ENCODE measurements at regions not wholly inside any gene's neighbourhood (a gene's known extent, or its start where the extent isn't known, plus 50 kb on each side); places are given as distances from the start of the nearest gene placed in this dataset.

- Histone ChIP-seq H3K4me1 (ENCODE audit: insufficient read depth) (no peaks in the 10 kb centered on the region), H2AFZ (no peak overlapping the region), H3K27me3 (replicated peaks; ENCODE audit: insufficient read depth) (no peaks in the 10 kb centered on the region), H3K4me2 (ENCODE audit: unreplicated experiment) (no peak overlapping the region), H3F3A (ENCODE audit: insufficient read depth) (no peaks in the 10 kb centered on the region), H4K20me1 (ENCODE audit: insufficient read depth) (no peaks in the 10 kb centered on the region), H3K9me3 (ENCODE audit: low read depth) (no peaks in the 10 kb centered on the region), H3K36me3 (ENCODE audit: low read depth) (no peaks in the 10 kb centered on the region), H3K27ac (no peak overlapping the region), H3K4me3 (no peak overlapping the region), H3K9ac (no peak overlapping the region), H3K79me2 (ENCODE audit: insufficient read depth) (no peaks in the 10 kb centered on the region), H3K9me2 (ENCODE audit: insufficient read depth) (no peaks in the 10 kb centered on the region)
- 37 to 43% methylated on average over 2 of the region's 2 CpGs for WGBS, 2 experiments (ENCODE audit: low coverage in 1 of 2, low lambda C conversion rate in 2 of 2, missing lambda C conversion rate in 2 of 2)
- DNase-seq, result no peak
- in situ Hi-C loops (cut with MboI), result no loop called here
- no peak for TF ChIP-seq EZH2phosphoT487 (IDR thresholded peaks at IDR 0.05; ENCODE audit: insufficient read depth, low read depth)
- no peak for TF ChIP-seq EZH2 (IDR thresholded peaks at IDR 0.05; ENCODE audit: insufficient read depth, poor library complexity, severe bottlenecking)
Observed at GRCh38 chr3:18782191-18782590, 357.1 kb upstream of the SATB1 start.

GRCh38 chr3:18780959-18781358 lies 355.8 kb upstream of the SATB1 start:
- Histone ChIP-seq H3K36me3 (ENCODE audit: low read depth) (no peaks in the 10 kb centered on the region), H2AFZ (no peak overlapping the region), H3F3A (ENCODE audit: insufficient read depth) (no peaks in the 10 kb centered on the region), H3K79me2 (ENCODE audit: insufficient read depth) (no peaks in the 10 kb centered on the region), H3K4me2 (ENCODE audit: unreplicated experiment) (no peak overlapping the region), H3K9ac (no peak overlapping the region), H3K27ac (no peak overlapping the region), H4K20me1 (ENCODE audit: insufficient read depth) (no peaks in the 10 kb centered on the region), H3K9me3 (ENCODE audit: low read depth) (no peaks in the 10 kb centered on the region), H3K27me3 (replicated peaks; ENCODE audit: insufficient read depth) (no peaks in the 10 kb centered on the region), H3K9me2 (ENCODE audit: insufficient read depth) (no peaks in the 10 kb centered on the region), H3K4me3 (no peak overlapping the region), H3K4me1 (ENCODE audit: insufficient read depth) (no peaks in the 10 kb centered on the region)
- in situ Hi-C loops (cut with MboI), result no loop called here
- WGBS, 2 experiments (ENCODE audit: low coverage in 1 of 2, low lambda C conversion rate in 2 of 2, missing lambda C conversion rate in 2 of 2), result 46 to 60% methylated on average over 3 of the region's 3 CpGs
- no peak for DNase-seq
- no peak for TF ChIP-seq EZH2phosphoT487 (IDR thresholded peaks at IDR 0.05; ENCODE audit: insufficient read depth, low read depth)
- no peak for TF ChIP-seq EZH2 (IDR thresholded peaks at IDR 0.05; ENCODE audit: insufficient read depth, poor library complexity, severe bottlenecking)

- H3K79me2 ChIP-seq (ENCODE audit: insufficient read depth), result no peaks in the 10 kb centered on the region
- no peaks in the 10 kb centered on the region for H3K36me3 ChIP-seq (ENCODE audit: low read depth)
- H4K20me1 ChIP-seq (ENCODE audit: insufficient read depth), result no peaks in the 10 kb centered on the region
- no peaks in the 10 kb centered on the region for H3K27me3 ChIP-seq (replicated peaks; ENCODE audit: insufficient read depth)
- no peak overlapping the region for H3K4me2 ChIP-seq (ENCODE audit: unreplicated experiment)
- H3K27ac ChIP-seq, result no peak overlapping the region
- no peak overlapping the region for H3K4me3 ChIP-seq
- no peak for TF ChIP-seq EZH2 (IDR thresholded peaks at IDR 0.05; ENCODE audit: insufficient read depth, poor library complexity, severe bottlenecking)
- DNase-seq, result no peak
- H3K9ac ChIP-seq, result no peak overlapping the region
- no peaks in the 10 kb centered on the region for H3K4me1 ChIP-seq (ENCODE audit: insufficient read depth)
- H3K9me2 ChIP-seq (ENCODE audit: insufficient read depth), result no peaks in the 10 kb centered on the region
- no peaks in the 10 kb centered on the region for H3K9me3 ChIP-seq (ENCODE audit: low read depth)
- in situ Hi-C loops (cut with MboI), result no loop called here
- no peak overlapping the region for H2AFZ ChIP-seq
- 35 to 36% methylated on average over 2 of the region's 2 CpGs for WGBS, 2 experiments (ENCODE audit: low coverage in 1 of 2, low lambda C conversion rate in 2 of 2, missing lambda C conversion rate in 2 of 2)
- no peaks in the 10 kb centered on the region for H3F3A ChIP-seq (ENCODE audit: insufficient read depth)
Observed at GRCh38 chr3:18779704-18780103, 354.6 kb upstream of the SATB1 start.

- WGBS, 2 experiments (ENCODE audit: low coverage in 1 of 2, low lambda C conversion rate in 2 of 2, missing lambda C conversion rate in 2 of 2), result 24 to 30% methylated on average over 2 of the region's 2 CpGs
Observed at GRCh38 chr3:18778598-18778997, 353.5 kb upstream of the SATB1 start.

GRCh38 chr3:18778094-18778493 lies 353.0 kb upstream of the SATB1 start:
- Histone ChIP-seq H3K27ac (no peak overlapping the region), H3K9me3 (ENCODE audit: low read depth) (no peaks in the 10 kb centered on the region), H3K9ac (no peak overlapping the region), H3K79me2 (ENCODE audit: insufficient read depth) (no peaks in the 10 kb centered on the region), H3F3A (ENCODE audit: insufficient read depth) (no peaks in the 10 kb centered on the region), H2AFZ (no peak overlapping the region), H3K4me3 (no peak overlapping the region), H3K36me3 (ENCODE audit: low read depth) (no peaks in the 10 kb centered on the region), H3K9me2 (ENCODE audit: insufficient read depth) (no peaks in the 10 kb centered on the region), H3K4me2 (ENCODE audit: unreplicated experiment) (no peak overlapping the region), H3K27me3 (replicated peaks; ENCODE audit: insufficient read depth) (no peaks in the 10 kb centered on the region), H4K20me1 (ENCODE audit: insufficient read depth) (no peaks in the 10 kb centered on the region), H3K4me1 (ENCODE audit: insufficient read depth) (no peaks in the 10 kb centered on the region)
- DNase-seq, result no peak
- in situ Hi-C loops (cut with MboI), result no loop called here
- TF ChIP-seq EZH2 (IDR thresholded peaks at IDR 0.05; ENCODE audit: insufficient read depth, poor library complexity, severe bottlenecking) (no peak), EZH2phosphoT487 (IDR thresholded peaks at IDR 0.05; ENCODE audit: insufficient read depth, low read depth) (no peak)

More at GRCh38 chr3:18778598-18778997, 353.5 kb upstream of the SATB1 start:
- Histone ChIP-seq H3K4me2 (ENCODE audit: unreplicated experiment) (no peak overlapping the region), H4K20me1 (ENCODE audit: insufficient read depth) (no peaks in the 10 kb centered on the region), H2AFZ (no peak overlapping the region), H3F3A (ENCODE audit: insufficient read depth) (no peaks in the 10 kb centered on the region), H3K36me3 (ENCODE audit: low read depth) (no peaks in the 10 kb centered on the region), H3K27me3 (replicated peaks; ENCODE audit: insufficient read depth) (no peaks in the 10 kb centered on the region), H3K9me3 (ENCODE audit: low read depth) (no peaks in the 10 kb centered on the region), H3K9ac (no peak overlapping the region), H3K4me1 (ENCODE audit: insufficient read depth) (no peaks in the 10 kb centered on the region), H3K27ac (no peak overlapping the region), H3K4me3 (no peak overlapping the region), H3K79me2 (ENCODE audit: insufficient read depth) (no peaks in the 10 kb centered on the region), H3K9me2 (ENCODE audit: insufficient read depth) (no peaks in the 10 kb centered on the region)
- DNase-seq, result no peak
- in situ Hi-C loops (cut with MboI), result no loop called here
- TF ChIP-seq EZH2 (IDR thresholded peaks at IDR 0.05; ENCODE audit: insufficient read depth, poor library complexity, severe bottlenecking) (no peak), EZH2phosphoT487 (IDR thresholded peaks at IDR 0.05; ENCODE audit: insufficient read depth, low read depth) (no peak)

Measured in GM23248 (cell line).